ENCODE measurements at regions not wholly inside any gene's neighbourhood (a gene's known extent, or its start where the extent isn't known, plus 50 kb on each side); places are given as distances from the start of the nearest gene placed in this dataset.

- no peak for DNase-seq
- intact Hi-C loops (cut with DNase I), result no loop called here
Observed at GRCh38 chr1:112040891-112041740, 51.6 kb upstream of the KCND3 start.

GRCh38 chr1:112043901-112044300 lies 54.4 kb upstream of the KCND3 start:
- no peak for DNase-seq
- intact Hi-C loops (cut with DNase I), result no loop called here

- intact Hi-C loops (cut with DNase I), result no loop called here
- DNase-seq, result no peak
Observed at GRCh38 chr1:112044745-112045144, 55.3 kb upstream of the KCND3 start.

- intact Hi-C loops (cut with DNase I), result no loop called here
- DNase-seq, result no peak
Observed at GRCh38 chr1:112046630-112047029, 57.2 kb upstream of the KCND3 start.

- no peak for DNase-seq
- intact Hi-C loops (cut with DNase I), result no loop called here
Observed at GRCh38 chr1:112048421-112048820, 59.0 kb upstream of the KCND3 start.

GRCh38 chr1:112054510-112054909 lies 65.0 kb upstream of the KCND3 start:
- intact Hi-C loops (cut with DNase I), result no loop called here
- DNase-seq, result no peak

GRCh38 chr1:112056354-112056753 lies 66.9 kb upstream of the KCND3 start:
- intact Hi-C loops (cut with DNase I), result no loop called here
- DNase-seq, result peak in 10 of 42 donors; percentile 11 to 55 (median 20)

GRCh38 chr1:112057736-112058135 lies 68.3 kb upstream of the KCND3 start:
- no peak for DNase-seq
- intact Hi-C loops (cut with DNase I), result no loop called here

GRCh38 chr1:112058815-112059450 lies 69.5 kb upstream of the KCND3 start:
- intact Hi-C loops (cut with DNase I), result no loop called here
- DNase-seq, result no peak

- DNase-seq, result no peak
- intact Hi-C loops (cut with DNase I), result no loop called here
Observed at GRCh38 chr1:112059679-112060078, 70.2 kb upstream of the KCND3 start.

GRCh38 chr1:112060261-112060660 lies 70.8 kb upstream of the KCND3 start:
- no peak for DNase-seq
- intact Hi-C loops (cut with DNase I), result no loop called here

GRCh38 chr1:112061056-112061455 lies 71.6 kb upstream of the KCND3 start:
- DNase-seq, result no peak
- intact Hi-C loops (cut with DNase I), result no loop called here

- intact Hi-C loops (cut with DNase I), result no loop called here
- DNase-seq, result no peak
Observed at GRCh38 chr1:112061901-112062320, 72.4 kb upstream of the KCND3 start.

GRCh38 chr1:112063781-112064728 lies 74.6 kb upstream of the KCND3 start:
- no peak for DNase-seq
- intact Hi-C loops (cut with DNase I), result no loop called here

GRCh38 chr1:112067989-112068388 lies 78.5 kb upstream of the KCND3 start:
- intact Hi-C loops (cut with DNase I), result no loop called here
- DNase-seq, result no peak

GRCh38 chr1:112070677-112071076 lies 81.2 kb upstream of the KCND3 start:
- intact Hi-C loops (cut with DNase I), result no loop called here
- no peak for DNase-seq

- intact Hi-C loops (cut with DNase I), result no loop called here
- peak in 2 of 42 donors; percentile 16 to 30 for DNase-seq
Observed at GRCh38 chr1:112074711-112075110, 85.2 kb upstream of the KCND3 start.

GRCh38 chr1:112075566-112075965 lies 86.1 kb upstream of the KCND3 start:
- intact Hi-C loops (cut with DNase I), result no loop called here
- no peak for DNase-seq

GRCh38 chr1:112079446-112079845 lies 90.0 kb upstream of the KCND3 start:
- DNase-seq, result no peak
- intact Hi-C loops (cut with DNase I), result no loop called here

GRCh38 chr1:112083487-112083886 lies 94.0 kb upstream of the KCND3 start:
- no peak for DNase-seq
- intact Hi-C loops (cut with DNase I), result no loop called here

Measured in head of caudate nucleus (tissue), 42 donors.